Naive thymus-derived CD4-positive, alpha-beta T cell (primary cell): ENCODE measurements at regions not wholly inside any gene's neighbourhood (a gene's known extent, or its start where the extent isn't known, plus 50 kb on each side); places are given as distances from the start of the nearest gene placed in this dataset.

Experiments used
- ATAC-seq: fragments of 150-1000 bp; cut with Tn5 transposase; 2 replicates; pipeline ENCODE4 v1.10.0; 2021; ENCODE audit warnings: mild to moderate bottlenecking, moderate library complexity
- CTCF ChIA-PET: fragments of 350-600 bp; sonication (Branson Sonifier 250); formaldehyde crosslinking; loops from one replicate; lab custom pipeline; 2021; ENCODE audit warnings: antibody characterized with exemption; lab: Charles Lee
- POLR2A ChIA-PET: fragments of 350-600 bp; sonication (Branson Sonifier 250); formaldehyde crosslinking; loops from one replicate; lab custom pipeline; 2021; ENCODE audit warnings: antibody characterized with exemption, inconsistent platforms; lab: Charles Lee
- DNase-seq, 9 donors: peaks; one replicate each; pipeline versions ENCODE4 v3.0.0 to v3.0.0-alpha.2; 2020 to 2022; ENCODE audit warnings: mixed read lengths in 1 of 9
- H3K27ac ChIP-seq: one replicate; pipeline ENCODE4 v1.7.0; 2013; ENCODE audit warnings: mild to moderate bottlenecking, low read depth, low read length, moderate library complexity
- H3K27me3 ChIP-seq, 2 donors: one replicate each; pipeline ENCODE4 v1.7.0; 2013; ENCODE audit warnings: low read length in 2 of 2, mild to moderate bottlenecking in 2 of 2, moderate library complexity in 2 of 2; ENCODE audit not compliant: control insufficient read depth in 2 of 2, insufficient read depth in 2 of 2
- H3K36me3 ChIP-seq, 3 experiments: 1 replicate in 2 of 3; 2 replicates in 1 of 3; pipeline ENCODE4 v1.7.0; 2013; ENCODE audit warnings: low read length in 3 of 3, mild to moderate bottlenecking in 3 of 3, moderate library complexity in 1 of 3; ENCODE audit not compliant: insufficient read depth in 3 of 3, control insufficient read depth in 2 of 3
- H3K4me1 ChIP-seq, 2 donors: one replicate each; pipeline ENCODE4 v1.7.0; 2013; ENCODE audit warnings: low read length in 2 of 2, mild to moderate bottlenecking in 2 of 2, moderate library complexity in 1 of 2; ENCODE audit not compliant: control insufficient read depth in 2 of 2, insufficient read depth in 2 of 2
- H3K4me3 ChIP-seq: 2 replicates; pipeline ENCODE4 v1.7.0; 2013; ENCODE audit warnings: mild to moderate bottlenecking, low read length
- H3K9me3 ChIP-seq, 3 experiments: 1 replicate in 2 of 3; 2 replicates in 1 of 3; pipeline ENCODE4 v1.7.0; 2013; ENCODE audit warnings: low read length in 3 of 3; ENCODE audit not compliant: control insufficient read depth in 2 of 3
- H3K27ac Mint-ChIP-seq, 9 donors: one replicate each; pipeline ENCODE4 v1.8.0; 2020 to 2022; ENCODE audit warnings: mixed read lengths in 9 of 9, mild to moderate bottlenecking in 8 of 9, moderate library complexity in 5 of 9, inconsistent platforms in 2 of 9
- H3K27me3 Mint-ChIP-seq, 5 donors: one replicate each; pipeline ENCODE4 v1.8.0; 2021 to 2022; ENCODE audit warnings: mixed read lengths in 5 of 5, mild to moderate bottlenecking in 1 of 5
- H3K36me3 Mint-ChIP-seq, 5 donors: one replicate each; pipeline ENCODE4 v1.8.0; 2020 to 2022; ENCODE audit warnings: mixed read lengths in 5 of 5, mild to moderate bottlenecking in 3 of 5, inconsistent platforms in 1 of 5
- H3K4me1 Mint-ChIP-seq, 7 donors: one replicate each; pipeline ENCODE4 v1.8.0; 2020 to 2022; ENCODE audit warnings: mixed read lengths in 7 of 7, mild to moderate bottlenecking in 3 of 7, inconsistent platforms in 1 of 7
- H3K4me3 Mint-ChIP-seq, 10 donors: one replicate each; pipeline ENCODE4 v1.8.0; 2020 to 2022; ENCODE audit warnings: mild to moderate bottlenecking in 10 of 10, mixed read lengths in 10 of 10, moderate library complexity in 6 of 10, inconsistent platforms in 2 of 10
- H3K9me3 Mint-ChIP-seq, 11 donors: one replicate each; pipeline ENCODE4 v1.8.0; 2020 to 2022; ENCODE audit warnings: mixed read lengths in 11 of 11, mild to moderate bottlenecking in 4 of 11, inconsistent platforms in 1 of 11, moderate library complexity in 1 of 11
- intact Hi-C, 2 donors: fragments of 100-400 bp; cut with micrococcal nuclease; formaldehyde crosslinking; loops; one replicate each; pipeline ENCODE4 v1.15.1; 2023

DNA sequence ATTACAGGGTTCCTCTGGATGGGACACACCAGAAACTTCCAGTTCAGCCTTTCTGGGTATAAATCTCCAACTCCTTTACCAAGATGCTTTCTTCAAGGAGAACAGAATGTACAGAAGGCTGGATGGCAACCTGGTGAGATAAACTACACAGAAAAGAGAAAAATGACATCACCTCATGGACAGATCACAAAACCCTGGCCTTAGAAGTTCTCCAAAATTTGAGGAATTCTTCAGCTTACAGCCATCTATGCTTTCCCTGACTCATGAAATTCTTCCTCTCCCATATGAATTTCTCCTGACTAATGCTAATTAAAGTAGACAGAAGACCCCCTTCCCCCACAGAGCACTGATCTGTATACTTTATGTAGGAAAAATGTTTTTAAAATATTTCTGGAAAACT is 345.4 kb downstream of the STIM2 start:
- H3K36me3 ChIP-seq, result no peaks in the 10 kb centered on the region
- Mint-ChIP-seq H3K9me3 (peaks cover 0 to 8% (median 0%) of the 10 kb centered on the region in 11 donors), H3K27me3 (peaks cover 0 to 3% (median 0%) of the 10 kb centered on the region in 5 donors), H3K36me3 (no peaks in the 10 kb centered on the region), H3K27ac (no peak overlapping the region), H3K4me1 (no peaks in the 10 kb centered on the region), H3K4me3 (no peak overlapping the region)
- ATAC-seq, result no peak
- H3K4me3 ChIP-seq, result no peak overlapping the region
- H3K9me3 ChIP-seq, result no peaks in the 10 kb centered on the region
- ChIA-PET POLR2A (no interaction called here), CTCF (no interaction called here)
- intact Hi-C loops, result no loop called here
- H3K4me1 ChIP-seq, result no peaks in the 10 kb centered on the region
- no peaks in the 10 kb centered on the region for H3K27me3 ChIP-seq
- no peak overlapping the region for H3K27ac ChIP-seq
- no peak for DNase-seq

GRCh38 chr4:27210956-27211355 is 350.3 kb downstream of the STIM2 start:
- Mint-ChIP-seq H3K36me3 (no peaks in the 10 kb centered on the region), H3K4me3 (no peak overlapping the region), H3K27ac (no peak overlapping the region), H3K27me3 (peaks cover 0 to 4% (median 0%) of the 10 kb centered on the region in 5 donors), H3K9me3 (no peaks in the 10 kb centered on the region), H3K4me1 (no peaks in the 10 kb centered on the region)
- H3K4me3 ChIP-seq, result no peak overlapping the region
- H3K27me3 ChIP-seq, result no peaks in the 10 kb centered on the region
- POLR2A ChIA-PET, result no interaction called here
- CTCF ChIA-PET, result no interaction called here
- no peaks in the 10 kb centered on the region for H3K4me1 ChIP-seq
- no peaks in the 10 kb centered on the region for H3K36me3 ChIP-seq
- ATAC-seq (no peak), DNase-seq (no peak)
- intact Hi-C loops, result no loop called here
- no peak overlapping the region for H3K27ac ChIP-seq
- no peaks in the 10 kb centered on the region for H3K9me3 ChIP-seq

DNA sequence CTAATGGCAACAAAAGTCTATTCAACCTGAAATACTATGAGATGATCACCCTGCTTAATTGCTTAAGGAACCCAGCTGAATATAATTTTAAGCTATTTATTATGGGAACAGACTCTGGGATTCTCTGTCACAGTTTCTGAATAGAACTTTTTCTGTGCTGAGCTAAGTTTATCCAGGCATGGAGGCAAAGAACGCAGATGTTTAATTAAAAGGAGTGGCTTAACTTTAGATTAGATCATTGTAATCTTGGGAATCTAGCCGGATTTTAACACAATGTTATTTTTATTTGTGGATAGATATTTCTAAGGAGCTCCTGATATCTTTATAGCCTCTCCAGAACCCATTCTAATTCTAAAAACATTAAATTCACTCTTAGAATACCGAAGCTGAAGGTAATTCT is 353.4 kb downstream of the STIM2 start:
- H3K4me1 ChIP-seq, result no peaks in the 10 kb centered on the region
- H3K36me3 ChIP-seq, result no peaks in the 10 kb centered on the region
- Mint-ChIP-seq H3K4me3 (no peak overlapping the region), H3K27ac (no peak overlapping the region), H3K4me1 (no peaks in the 10 kb centered on the region), H3K27me3 (peaks cover 0 to 4% (median 0%) of the 10 kb centered on the region in 5 donors), H3K9me3 (peaks cover 0 to 2% (median 0%) of the 10 kb centered on the region in 11 donors), H3K36me3 (no peaks in the 10 kb centered on the region)
- ChIA-PET CTCF (no interaction called here), POLR2A (no interaction called here)
- no peak for DNase-seq
- intact Hi-C loops, result no loop called here
- no peak overlapping the region for H3K27ac ChIP-seq
- no peaks in the 10 kb centered on the region for H3K27me3 ChIP-seq
- no peak for ATAC-seq
- no peaks in the 10 kb centered on the region for H3K9me3 ChIP-seq
- no peak overlapping the region for H3K4me3 ChIP-seq

GRCh38 chr4:27215220-27215826 is 354.7 kb downstream of the STIM2 start:
- H3K9me3 ChIP-seq, result no peaks in the 10 kb centered on the region
- no peak overlapping the region for H3K4me3 ChIP-seq
- Mint-ChIP-seq H3K9me3 (peaks cover 0 to 2% (median 0%) of the 10 kb centered on the region in 11 donors), H3K4me3 (no peak overlapping the region), H3K36me3 (no peaks in the 10 kb centered on the region), H3K27me3 (peaks cover 0 to 4% (median 0%) of the 10 kb centered on the region in 5 donors), H3K27ac (no peak overlapping the region), H3K4me1 (no peaks in the 10 kb centered on the region)
- no peaks in the 10 kb centered on the region for H3K27me3 ChIP-seq
- CTCF ChIA-PET, result no interaction called here
- no peaks in the 10 kb centered on the region for H3K36me3 ChIP-seq
- ATAC-seq (no peak), DNase-seq (no peak)
- POLR2A ChIA-PET, result no interaction called here
- no peak overlapping the region for H3K27ac ChIP-seq
- no peaks in the 10 kb centered on the region for H3K4me1 ChIP-seq
- intact Hi-C loops, result no loop called here

- no peak overlapping the region for H3K4me3 Mint-ChIP-seq
- no peaks in the 10 kb centered on the region for H3K4me1 Mint-ChIP-seq
- no peak overlapping the region for H3K27ac Mint-ChIP-seq
- Histone ChIP-seq H3K27ac (no peak overlapping the region), H3K27me3 (no peaks in the 10 kb centered on the region), H3K4me3 (no peak overlapping the region), H3K9me3 (no peaks in the 10 kb centered on the region), H3K36me3 (no peaks in the 10 kb centered on the region), H3K4me1 (no peaks in the 10 kb centered on the region)
- POLR2A ChIA-PET, result no interaction called here
- peaks cover 0 to 7% (median 0%) of the 10 kb centered on the region in 11 donors for H3K9me3 Mint-ChIP-seq
- intact Hi-C loops, result no loop called here
- DNase-seq (no peak), ATAC-seq (no peak)
- peaks cover 0 to 5% (median 3%) of the 10 kb centered on the region in 5 donors for H3K27me3 Mint-ChIP-seq
- no peaks in the 10 kb centered on the region for H3K36me3 Mint-ChIP-seq
- CTCF ChIA-PET, result no interaction called here
Measured at GRCh38 chr4:27217261-27217769, 356.7 kb downstream of the STIM2 start.

GRCh38 chr4:27218013-27218412 is 357.4 kb downstream of the STIM2 start:
- Mint-ChIP-seq H3K27ac (no peak overlapping the region), H3K36me3 (no peaks in the 10 kb centered on the region), H3K4me1 (no peaks in the 10 kb centered on the region), H3K9me3 (peaks cover 0 to 7% (median 0%) of the 10 kb centered on the region in 11 donors), H3K27me3 (peaks cover 0 to 11% (median 3%) of the 10 kb centered on the region in 5 donors), H3K4me3 (no peak overlapping the region)
- no peak for ATAC-seq
- intact Hi-C loops, result no loop called here
- no peak overlapping the region for H3K4me3 ChIP-seq
- POLR2A ChIA-PET, result no interaction called here
- no peaks in the 10 kb centered on the region for H3K9me3 ChIP-seq
- H3K27ac ChIP-seq, result no peak overlapping the region
- no peaks in the 10 kb centered on the region for H3K4me1 ChIP-seq
- CTCF ChIA-PET, result no interaction called here
- no peaks in the 10 kb centered on the region for H3K36me3 ChIP-seq
- no peak for DNase-seq
- H3K27me3 ChIP-seq, result no peaks in the 10 kb centered on the region

- ChIA-PET CTCF (no interaction called here), POLR2A (no interaction called here)
- Histone ChIP-seq H3K4me3 (no peak overlapping the region), H3K4me1 (no peaks in the 10 kb centered on the region), H3K36me3 (no peaks in the 10 kb centered on the region), H3K9me3 (peaks cover 0 to 6% (median 0%) of the 10 kb centered on the region in 3 experiments), H3K27me3 (no peaks in the 10 kb centered on the region), H3K27ac (no peak overlapping the region)
- no peak for ATAC-seq
- no peak for DNase-seq
- H3K27ac Mint-ChIP-seq, result no peak overlapping the region
- intact Hi-C loops, result no loop called here
- peaks cover 0 to 9% (median 0%) of the 10 kb centered on the region in 11 donors for H3K9me3 Mint-ChIP-seq
- no peaks in the 10 kb centered on the region for H3K4me1 Mint-ChIP-seq
- no peaks in the 10 kb centered on the region for H3K36me3 Mint-ChIP-seq
- no peak overlapping the region for H3K4me3 Mint-ChIP-seq
- peaks cover 0 to 24% (median 8%) of the 10 kb centered on the region in 5 donors for H3K27me3 Mint-ChIP-seq
Measured at GRCh38 chr4:27223326-27223725, 362.7 kb downstream of the STIM2 start.
